Neutrophil (primary cell): ENCODE measurements at regions not wholly inside any gene's neighbourhood (a gene's known extent, or its start where the extent isn't known, plus 50 kb on each side); places are given as distances from the start of the nearest gene placed in this dataset.

ENCODE experiments used
- H3K27ac ChIP-seq: fragments of 200-600 bp; sonication (generic); 2 replicates; pipeline ENCODE4 v1.5.1; 2016; ENCODE audit warnings: mild to moderate bottlenecking, moderate library complexity
- H3K27me3 ChIP-seq: fragments of 200-600 bp; sonication (generic); 2 replicates; pipeline ENCODE4 v1.6.0; 2016; ENCODE audit warnings: mild to moderate bottlenecking
- H3K36me3 ChIP-seq: fragments of 200-600 bp; sonication (generic); 2 replicates; pipeline ENCODE4 v1.5.1; 2017
- H3K4me1 ChIP-seq, 2 experiments: fragments of 200-600 bp in 1 of 2; sonication (generic) in 1 of 2; 1 replicate in 1 of 2; 2 replicates in 1 of 2; pipeline versions ENCODE4 v1.5.1 to v1.6.1; 2013 to 2016; ENCODE audit warnings: low read depth in 1 of 2, low read length in 1 of 2, mild to moderate bottlenecking in 1 of 2, moderate library complexity in 1 of 2; ENCODE audit not compliant: control insufficient read depth in 1 of 2, insufficient read depth in 1 of 2
- H3K4me3 ChIP-seq, 2 experiments: fragments of 200-600 bp in 1 of 2; sonication (generic) in 1 of 2; 1 replicate in 1 of 2; 2 replicates in 1 of 2; pipeline ENCODE4 v1.5.1; 2013 to 2016; ENCODE audit warnings: low read depth in 1 of 2, low read length in 1 of 2, mild to moderate bottlenecking in 1 of 2, moderate library complexity in 1 of 2
- H3K9me3 ChIP-seq: fragments of 200-600 bp; sonication (generic); 2 replicates; pipeline ENCODE4 v1.5.1; 2016
- TF ChIP-seq, protein P1 (sequence below): fragments of 200-600 bp; sonication (generic); IDR thresholded peaks from 2 replicates; pipeline ENCODE4 v1.5.1; 2016; ENCODE audit warnings: antibody characterized with exemption

DNA sequence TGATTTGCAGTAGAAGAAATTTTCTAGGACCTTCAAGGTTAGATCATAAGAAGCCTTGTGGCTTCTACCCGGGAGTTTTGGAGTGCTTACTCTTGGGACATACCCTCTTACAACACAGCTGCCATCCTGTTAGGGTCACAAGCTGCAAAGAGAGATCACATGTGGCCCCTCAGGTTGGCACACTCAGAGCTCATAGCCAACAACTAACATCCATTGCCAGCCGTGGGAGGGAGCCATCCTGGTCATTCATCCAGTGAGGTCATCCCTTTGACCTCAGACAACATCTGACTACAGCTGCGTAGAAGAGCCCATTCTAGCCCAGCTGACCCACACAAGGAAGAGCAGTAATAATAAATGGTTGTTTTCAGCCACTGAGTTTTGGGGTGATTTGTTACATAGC lies 76.9 kb upstream of the NABP1 start:
- Histone ChIP-seq H3K27ac (no peak overlapping the region), H3K4me1 (peaks cover 0 to 6% of the 10 kb centered on the region in 2 experiments)

DNA sequence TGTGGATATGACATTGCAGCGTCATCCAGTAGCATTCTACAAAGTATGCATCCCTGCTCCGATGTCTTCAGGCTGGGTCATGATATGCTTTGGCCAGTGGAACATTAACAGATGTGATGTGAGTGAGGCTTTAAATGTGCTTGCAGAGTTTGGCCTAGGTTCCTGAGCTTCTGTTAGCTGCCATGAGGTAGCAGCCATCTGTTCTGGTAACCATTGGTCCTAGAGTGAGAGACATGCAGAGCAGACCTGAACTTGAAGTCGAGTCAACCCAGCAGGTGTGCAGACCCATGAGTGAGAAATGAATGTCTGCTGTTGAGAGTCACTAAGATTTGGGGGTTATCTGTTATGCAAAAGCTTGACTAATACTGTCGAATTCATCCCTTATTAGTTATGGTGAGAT lies 73.8 kb upstream of the NABP1 start:
- Histone ChIP-seq H3K4me1 (peaks cover 8 to 13% of the 10 kb centered on the region in 2 experiments), H3K36me3 (no peaks in the 10 kb centered on the region), H3K4me3 (no peak overlapping the region), H3K27me3 (no peaks in the 10 kb centered on the region), H3K9me3 (no peaks in the 10 kb centered on the region), H3K27ac (no peak overlapping the region)
- TF ChIP-seq, protein P1, sequence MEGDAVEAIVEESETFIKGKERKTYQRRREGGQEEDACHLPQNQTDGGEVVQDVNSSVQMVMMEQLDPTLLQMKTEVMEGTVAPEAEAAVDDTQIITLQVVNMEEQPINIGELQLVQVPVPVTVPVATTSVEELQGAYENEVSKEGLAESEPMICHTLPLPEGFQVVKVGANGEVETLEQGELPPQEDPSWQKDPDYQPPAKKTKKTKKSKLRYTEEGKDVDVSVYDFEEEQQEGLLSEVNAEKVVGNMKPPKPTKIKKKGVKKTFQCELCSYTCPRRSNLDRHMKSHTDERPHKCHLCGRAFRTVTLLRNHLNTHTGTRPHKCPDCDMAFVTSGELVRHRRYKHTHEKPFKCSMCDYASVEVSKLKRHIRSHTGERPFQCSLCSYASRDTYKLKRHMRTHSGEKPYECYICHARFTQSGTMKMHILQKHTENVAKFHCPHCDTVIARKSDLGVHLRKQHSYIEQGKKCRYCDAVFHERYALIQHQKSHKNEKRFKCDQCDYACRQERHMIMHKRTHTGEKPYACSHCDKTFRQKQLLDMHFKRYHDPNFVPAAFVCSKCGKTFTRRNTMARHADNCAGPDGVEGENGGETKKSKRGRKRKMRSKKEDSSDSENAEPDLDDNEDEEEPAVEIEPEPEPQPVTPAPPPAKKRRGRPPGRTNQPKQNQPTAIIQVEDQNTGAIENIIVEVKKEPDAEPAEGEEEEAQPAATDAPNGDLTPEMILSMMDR: no peak

More for the DNA sequence above, 76.9 kb upstream of the NABP1 start:
- TF ChIP-seq, protein P1: no peak
- Histone ChIP-seq H3K9me3 (no peaks in the 10 kb centered on the region), H3K36me3 (no peaks in the 10 kb centered on the region), H3K27me3 (no peaks in the 10 kb centered on the region), H3K4me3 (no peak overlapping the region)

DNA sequence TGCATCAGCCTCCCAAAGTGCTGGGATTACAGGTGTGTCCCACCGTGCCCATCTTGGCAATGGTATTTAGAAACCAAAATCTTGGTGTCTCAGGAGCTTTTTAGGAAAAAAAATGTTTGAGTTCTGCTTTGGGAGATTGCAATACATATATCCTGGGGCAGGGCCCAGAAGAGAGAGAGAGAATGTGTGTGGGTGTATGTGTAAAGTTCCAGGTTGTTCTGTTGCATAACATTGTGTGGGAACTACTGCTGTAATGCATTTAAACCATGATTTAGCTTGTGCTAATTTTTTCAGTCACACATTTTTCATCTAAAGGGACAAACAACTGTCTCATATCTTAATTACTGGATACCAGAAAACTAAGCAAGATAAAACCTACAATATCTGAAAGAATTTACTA lies 70.8 kb upstream of the NABP1 start:
- H3K9me3 ChIP-seq: no peaks in the 10 kb centered on the region
- TF ChIP-seq, protein P1: no peak
- H3K27me3 ChIP-seq: no peaks in the 10 kb centered on the region
- H3K4me1 ChIP-seq: peaks cover 22 to 24% of the 10 kb centered on the region in 2 experiments
- no peak overlapping the region for H3K27ac ChIP-seq
- no peak overlapping the region for H3K4me3 ChIP-seq
- H3K36me3 ChIP-seq: no peaks in the 10 kb centered on the region

DNA sequence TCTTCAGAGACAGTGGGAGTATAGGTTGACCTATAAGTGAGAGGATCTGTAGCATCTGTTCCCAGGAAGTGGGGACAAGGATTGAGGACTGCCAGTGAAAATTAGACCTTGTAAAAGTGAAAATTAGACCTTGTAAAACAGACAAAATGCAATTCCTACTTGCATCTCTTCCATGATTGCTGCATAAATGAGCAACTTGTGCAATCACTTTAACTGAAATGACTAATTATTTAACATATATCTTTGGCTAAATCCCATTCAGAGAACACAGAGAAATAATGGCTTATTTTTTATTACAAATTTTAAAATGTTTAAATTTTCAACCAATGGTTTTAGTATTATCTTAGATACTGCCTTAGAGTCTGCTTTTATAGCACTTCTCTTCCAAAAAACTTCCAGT lies 67.2 kb upstream of the NABP1 start:
- H3K4me3 ChIP-seq: no peak overlapping the region
- TF ChIP-seq, protein P1: no peak
- peaks cover 34 to 37% of the 10 kb centered on the region in 2 experiments for H3K4me1 ChIP-seq
- no peaks in the 10 kb centered on the region for H3K9me3 ChIP-seq
- H3K36me3 ChIP-seq: no peaks in the 10 kb centered on the region
- H3K27me3 ChIP-seq: no peaks in the 10 kb centered on the region
- H3K27ac ChIP-seq: peak overlapping the region; percentile 86

DNA sequence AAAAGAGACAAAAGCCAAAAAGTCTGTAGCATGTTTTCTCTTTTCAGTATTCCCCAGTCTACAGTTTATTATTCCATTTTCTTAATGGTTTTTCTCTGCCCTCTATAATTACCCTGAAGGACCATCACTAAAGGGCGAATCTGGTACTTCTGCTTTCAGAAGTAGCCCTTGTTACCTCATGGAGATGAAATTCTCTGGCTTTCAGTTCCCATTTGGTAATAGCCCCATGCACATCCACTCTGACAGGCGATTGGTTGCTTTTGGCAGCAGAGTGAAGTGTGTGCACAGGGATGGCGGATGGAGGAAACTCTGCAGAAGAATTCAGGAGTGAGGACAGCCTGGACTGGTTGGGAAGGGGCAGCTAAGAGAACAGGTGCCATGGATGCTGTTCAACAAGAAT lies 66.3 kb upstream of the NABP1 start:
- H3K27me3 ChIP-seq: no peaks in the 10 kb centered on the region
- H3K27ac ChIP-seq: peak overlapping the region; percentile 86
- H3K36me3 ChIP-seq: no peaks in the 10 kb centered on the region
- peak overlapping the region in 1 of 2 experiments; percentile 15 for H3K4me3 ChIP-seq
- no peaks in the 10 kb centered on the region for H3K9me3 ChIP-seq
- TF ChIP-seq, protein P1: no peak
- H3K4me1 ChIP-seq: peaks cover 40 to 41% of the 10 kb centered on the region in 2 experiments

DNA sequence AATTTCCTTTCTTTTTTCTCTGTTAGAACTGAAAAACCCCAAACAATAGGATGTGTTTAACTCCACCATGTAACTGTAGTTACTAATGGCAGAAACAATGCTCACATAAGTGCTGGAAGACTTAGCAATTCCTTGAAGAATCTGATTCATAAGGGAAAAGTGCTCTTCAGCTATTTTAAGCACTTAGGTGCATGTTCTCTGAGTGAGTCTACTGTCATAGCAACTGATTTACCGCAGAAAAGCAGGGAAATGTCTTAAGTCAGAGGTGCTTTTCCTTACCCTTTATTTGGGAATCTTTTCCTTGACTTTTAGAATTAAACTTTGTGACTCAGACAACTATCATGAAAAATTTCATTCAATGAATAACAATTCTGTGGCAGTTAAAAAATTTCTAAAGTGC lies 65.4 kb upstream of the NABP1 start:
- Histone ChIP-seq H3K4me1 (peaks cover 42 to 44% of the 10 kb centered on the region in 2 experiments), H3K4me3 (no peak overlapping the region), H3K9me3 (no peaks in the 10 kb centered on the region), H3K27ac (peak overlapping the region; percentile 86), H3K36me3 (no peaks in the 10 kb centered on the region), H3K27me3 (no peaks in the 10 kb centered on the region)
- TF ChIP-seq, protein P1: no peak
